HepG2 (cell line): ENCODE measurements at regions not wholly inside any gene's neighbourhood (a gene's known extent, or its start where the extent isn't known, plus 50 kb on each side); places are given as distances from the start of the nearest gene placed in this dataset.

Experiments used
- ATAC-seq: fragments of 200-7000 bp; cut with Tn5 transposase; 3 replicates; pipeline ENCODE4 v1.9.1; 2020; ENCODE audit warnings: mild to moderate bottlenecking, moderate library complexity
- BruUV-seq: library from RNA; stranded (reverse); fragments of 400-500 nt; replicated peaks from 2 replicates; lab custom pipeline; 2021; lab: Mats Ljungman, UMichigan
- CTCF ChIA-PET: fragments of 300-600 bp; formaldehyde crosslinking; extraction: SDS; loops from one replicate; lab custom pipeline; 2021; ENCODE audit warnings: low total read pairs, inconsistent platforms, low intra/inter-chr PET ratio; lab: Yijun Ruan, JAX
- POLR2A ChIA-PET: fragments of 350-600 bp; sonication (Branson Sonifier 250); formaldehyde crosslinking; loops from one replicate; lab custom pipeline; 2020; ENCODE audit warnings: antibody characterized with exemption, inconsistent platforms; lab: Yijun Ruan, JAX
- DNase-seq: peaks from one replicate; pipeline ENCODE4 v3.0.0-alpha.2; 2015; ENCODE audit warnings: low spot score
- FAIRE-seq: peaks from 3 replicates; lab custom pipeline; 2011; peaks lifted over from hg19 to GRCh38; lab: Jason Lieb, UNC
- H2AFZ ChIP-seq: one replicate; pipeline ENCODE4 v1.6.1; 2011; ENCODE audit warnings: low read length, inconsistent platforms
- H3K27ac ChIP-seq: fragments of 300-600 bp; 3 replicates; pipeline ENCODE4 v1.8.0; 2011; ENCODE audit warnings: mixed run types, mild to moderate bottlenecking, mixed read lengths, low read length, inconsistent platforms; ENCODE audit not compliant: insufficient read depth; ENCODE audit errors: extremely low read length
- H3K27me3 ChIP-seq, 2 experiments: fragments of 200-600 bp in 1 of 2; 2 replicates in 1 of 2; 3 replicates in 1 of 2; pipeline versions ENCODE4 v1.6.0 to v1.8.0; 2011; ENCODE audit warnings: low read length in 2 of 2, mild to moderate bottlenecking in 2 of 2, moderate library complexity in 2 of 2, inconsistent platforms in 1 of 2; ENCODE audit not compliant: insufficient read depth in 2 of 2, control insufficient read depth in 1 of 2
- H3K36me3 ChIP-seq, 2 experiments: fragments of 200-600 bp in 1 of 2; replicated peaks in 1 of 2; 2 replicates in 1 of 2; 3 replicates in 1 of 2; pipeline versions ENCODE4 v1.5.1 to v1.8.0; 2011; ENCODE audit warnings: low read length in 2 of 2, inconsistent platforms in 1 of 2; ENCODE audit not compliant: insufficient read depth in 2 of 2, control insufficient read depth in 1 of 2
- H3K4me1 ChIP-seq: 2 replicates; pipeline ENCODE4 v1.5.1; 2012; ENCODE audit warnings: low read length, inconsistent platforms; ENCODE audit not compliant: insufficient read depth
- H3K4me2 ChIP-seq: 2 replicates; pipeline ENCODE4 v1.6.0; 2011; ENCODE audit warnings: low read depth, low read length, inconsistent platforms
- H3K4me3 ChIP-seq, 3 experiments: fragments of 200-600 bp in 1 of 3; sonication (generic), shearing (Covaris generic) in 1 of 3; replicated peaks in 1 of 3; 2 replicates each; pipeline ENCODE4 v1.5.1; 2011 to 2016; ENCODE audit warnings: low read length in 3 of 3, inconsistent platforms in 2 of 3, low read depth in 2 of 3, mild to moderate bottlenecking in 2 of 3, control low read depth in 1 of 3, mixed read lengths in 1 of 3; ENCODE audit not compliant: insufficient read depth in 1 of 3
- H3K79me2 ChIP-seq: one replicate; pipeline ENCODE4 v1.6.1; 2011; ENCODE audit warnings: low read length, inconsistent platforms; ENCODE audit not compliant: insufficient read depth
- H3K9ac ChIP-seq: 2 replicates; pipeline ENCODE4 v1.6.0; 2011; ENCODE audit warnings: mild to moderate bottlenecking, low read depth, low read length, inconsistent platforms; ENCODE audit not compliant: insufficient read depth
- H3K9me3 ChIP-seq: 2 replicates; pipeline ENCODE4 v1.5.1; 2012; ENCODE audit warnings: mild to moderate bottlenecking, low read length
- H4K20me1 ChIP-seq: 2 replicates; pipeline ENCODE4 v1.6.0; 2011; ENCODE audit warnings: inconsistent platforms, mild to moderate bottlenecking, low read length, moderate library complexity; ENCODE audit not compliant: insufficient read depth
- BRD4 ChIP-seq: sonication (generic); formaldehyde crosslinking; IDR thresholded peaks from 2 replicates; pipeline ENCODE4 v1.4.0; 2020; ENCODE audit warnings: missing genetic modification reagents
- CEBPB ChIP-seq: IDR thresholded peaks from 2 replicates; pipeline ENCODE4 v1.6.1; 2011; ENCODE audit warnings: low read depth, low read length, improper control_type of control experiment, borderline replicate concordance
- CHD2 ChIP-seq: IDR thresholded peaks from 2 replicates; pipeline ENCODE4 v1.6.1; 2011; ENCODE audit warnings: low read depth, low read length, improper control_type of control experiment
- HIVEP1 ChIP-seq: sonication (generic); formaldehyde crosslinking; IDR thresholded peaks from 2 replicates; pipeline ENCODE4 v1.4.0; 2020; ENCODE audit warnings: mild to moderate bottlenecking, missing genetic modification reagents
- HMGXB4 ChIP-seq, 2 experiments: sonication (generic) in 1 of 2; formaldehyde crosslinking in 1 of 2; IDR thresholded peaks; 2 replicates each; pipeline versions ENCODE4 v1.4.0 to v1.6.1; 2018 to 2020; ENCODE audit warnings: missing genetic modification reagents in 2 of 2, borderline replicate concordance in 1 of 2, low read depth in 1 of 2, mild to moderate bottlenecking in 1 of 2, missing biosample characterization in 1 of 2
- MNT ChIP-seq: fragments of 450-650 bp; IDR thresholded peaks from 2 replicates; pipeline ENCODE4 v1.6.1; 2016
- NR0B2 ChIP-seq: sonication (generic); formaldehyde crosslinking; IDR thresholded peaks from 2 replicates; pipeline ENCODE4 v1.4.0; 2020; ENCODE audit warnings: mild to moderate bottlenecking, missing genetic modification reagents
- PAWR ChIP-seq: sonication (generic); formaldehyde crosslinking; IDR thresholded peaks from 2 replicates; pipeline ENCODE4 v1.4.0; 2020; ENCODE audit warnings: missing genetic modification reagents, mild to moderate bottlenecking, borderline replicate concordance
- POGZ ChIP-seq: sonication (generic); formaldehyde crosslinking; IDR thresholded peaks from 2 replicates; pipeline ENCODE4 v1.4.0; 2020; ENCODE audit warnings: mild to moderate bottlenecking, missing genetic modification reagents
- SIX4 ChIP-seq: sonication (generic); formaldehyde crosslinking; IDR thresholded peaks from 2 replicates; pipeline ENCODE4 v1.4.0; 2020; ENCODE audit warnings: missing genetic modification reagents
- TFAP4 ChIP-seq: sonication (generic); IDR thresholded peaks from 2 replicates; pipeline ENCODE4 v1.6.1; 2016; ENCODE audit warnings: low read depth, borderline replicate concordance
- ZMAT3 ChIP-seq: sonication (generic); formaldehyde crosslinking; conservative IDR thresholded peaks from 2 replicates; pipeline ENCODE4 v1.7.0; 2021; ENCODE audit warnings: missing genetic modification reagents
- ZNF253 ChIP-seq: sonication (generic); formaldehyde crosslinking; IDR thresholded peaks from 2 replicates; pipeline ENCODE4 v1.8.0; 2022; ENCODE audit warnings: mild to moderate bottlenecking, missing genetic modification reagents, borderline replicate concordance
- WGBS: methylation state at CpG from one replicate; pipeline ENCODE4 v1.1.6; 2017; ENCODE audit warnings: low lambda C conversion rate; 5-methylcytosine and 5-hydroxymethylcytosine counted together
- in situ Hi-C: cut with HindIII; loops from 2 replicates; pipeline ENCODE4 v1.10.0; 2017; ENCODE audit warnings: low pct_unique_long_range_greater_than_20kb; ENCODE audit not compliant: extremely low pct_ligation_motif_present
- intact Hi-C: fragments of 100-400 bp; cut with micrococcal nuclease; formaldehyde crosslinking; loops from one replicate; pipeline ENCODE4 v1.10.0; 2022; ENCODE audit not compliant: unreplicated experiment

- no peak for TF ChIP-seq BRD4 (CRISPR knock-in tag)
- no peak for TF ChIP-seq CHD2
- no peak for TF ChIP-seq POGZ (CRISPR knock-in tag)
- TF ChIP-seq HIVEP1: no peak
- TF ChIP-seq, all 625 proteins: peak for 0
These were observed 776.6 kb downstream of the TSN start (continued) for GRCh38 chr2:122532072-122532344.

GRCh38 chr2:122532481-122532880, 777.0 kb downstream of the TSN start:
- Histone ChIP-seq H3K4me2 (no peak overlapping the region), H4K20me1 (no peaks in the 10 kb centered on the region), H3K27ac (no peak overlapping the region), H3K36me3 (no peaks in the 10 kb centered on the region), H3K79me2 (no peaks in the 10 kb centered on the region), H3K4me1 (no peaks in the 10 kb centered on the region), H3K9me3 (no peaks in the 10 kb centered on the region), H2AFZ (no peak overlapping the region), H3K27me3 (no peaks in the 10 kb centered on the region), H3K4me3 (no peak overlapping the region), H3K9ac (no peak overlapping the region)
- ATAC-seq: no peak
- 30% methylated on average over 5 of the region's 5 CpGs for WGBS
- no TSS peak for BruUV-seq
- ChIA-PET CTCF (no interaction called here), POLR2A (no interaction called here)
- FAIRE-seq: no peak
- no peak for TF ChIP-seq SIX4 (CRISPR knock-in tag)
- no peak for TF ChIP-seq NR0B2 (CRISPR knock-in tag)
- TF ChIP-seq TFAP4: no peak
- TF ChIP-seq MNT: no peak
- no peak for TF ChIP-seq PAWR (CRISPR knock-in tag)
- TF ChIP-seq HMGXB4 (CRISPR knock-in tag; IDR thresholded peaks at IDR 0.05; ENCODE audit: borderline replicate concordance in 1 of 2, low read depth in 1 of 2): no peak
- no peak for TF ChIP-seq ZNF253
- no peak for TF ChIP-seq HIVEP1
- no peak for TF ChIP-seq ZMAT3 (CRISPR knock-in tag)
- no peak for TF ChIP-seq CEBPB
- intact Hi-C loops: no loop called here
- in situ Hi-C loops: no loop called here
- no peak for DNase-seq
